Mesodermal cell (in vitro differentiated cells): ENCODE measurements at regions not wholly inside any gene's neighbourhood (a gene's known extent, or its start where the extent isn't known, plus 50 kb on each side); places are given as distances from the start of the nearest gene placed in this dataset.
"Not testable (repeated sequence)": the region's sequence is repeated elsewhere in the genome, so short reads cannot be mapped to it uniquely, and the experiment has no call there.

ENCODE experiments used
- H3K27ac ChIP-seq: 2 replicates; pipeline ENCODE4 v1.7.0; 2013; ENCODE audit warnings: mild to moderate bottlenecking, low read depth, low read length, moderate library complexity; ENCODE audit not compliant: severe bottlenecking
- H3K36me3 ChIP-seq: 2 replicates; pipeline ENCODE4 v1.7.1; 2013; ENCODE audit warnings: mild to moderate bottlenecking, low read length, moderate library complexity; ENCODE audit not compliant: control insufficient read depth, insufficient read depth
- H3K4me1 ChIP-seq: one replicate; pipeline ENCODE4 v1.7.1; 2013; ENCODE audit warnings: mild to moderate bottlenecking, low read length; ENCODE audit not compliant: insufficient read depth, control insufficient read depth, poor library complexity, severe bottlenecking
- H3K4me3 ChIP-seq: 2 replicates; pipeline ENCODE4 v1.7.0; 2013; ENCODE audit warnings: low read length, control low read depth, mild to moderate bottlenecking; ENCODE audit not compliant: insufficient read depth, poor library complexity, severe bottlenecking; ENCODE audit errors: extremely low read depth
- H3K9me3 ChIP-seq: 2 replicates; pipeline ENCODE4 v1.7.1; 2013; ENCODE audit warnings: mild to moderate bottlenecking, low read length, moderate library complexity; ENCODE audit not compliant: control insufficient read depth
- WGBS, 2 experiments: methylation state at CpG; one replicate each; pipeline ENCODE4 v1.1.5; 2013; ENCODE audit warnings: missing lambda C conversion rate in 2 of 2; ENCODE audit not compliant: insufficient coverage in 2 of 2; 5-methylcytosine and 5-hydroxymethylcytosine counted together

- no peaks in the 10 kb centered on the region for H3K36me3 ChIP-seq
- peaks cover 19% of the 10 kb centered on the region for H3K4me1 ChIP-seq
- H3K9me3 ChIP-seq = no peaks in the 10 kb centered on the region
- peak overlapping the region; percentile 75 for H3K27ac ChIP-seq
- H3K4me3 ChIP-seq = no peak overlapping the region
These were observed 556.5 kb downstream of the INSC start for GRCh38 chr11:15671216-15671615.

GRCh38 chr11:15672825-15673224, 558.1 kb downstream of the INSC start:
- Histone ChIP-seq H3K36me3 (no peaks in the 10 kb centered on the region), H3K9me3 (no peaks in the 10 kb centered on the region), H3K27ac (no peak overlapping the region), H3K4me3 (no peak overlapping the region), H3K4me1 (peaks cover 19% of the 10 kb centered on the region)
- WGBS, 2 experiments = 88% methylated on average over 3 of the region's 3 CpGs; no CpG with 5 or more reads in 1 of the 2 experiments

GRCh38 chr11:15673408-15673831, 558.7 kb downstream of the INSC start:
- no peak overlapping the region for H3K4me3 ChIP-seq
- H3K9me3 ChIP-seq = no peaks in the 10 kb centered on the region
- H3K4me1 ChIP-seq = peaks cover 19% of the 10 kb centered on the region
- H3K27ac ChIP-seq = no peak overlapping the region
- H3K36me3 ChIP-seq = no peaks in the 10 kb centered on the region

- Histone ChIP-seq H3K36me3 (no peaks in the 10 kb centered on the region), H3K27ac (no peak overlapping the region), H3K9me3 (peaks cover 3% of the 10 kb centered on the region), H3K4me1 (peaks cover 18% of the 10 kb centered on the region), H3K4me3 (no peak overlapping the region)
- no CpG with 5 or more reads among the region's 1 CpG for WGBS, 2 experiments
These were observed 560.0 kb downstream of the INSC start for GRCh38 chr11:15674756-15675155.

- WGBS, 2 experiments = no CpG with 5 or more reads among the region's 1 CpG
- Histone ChIP-seq H3K9me3 (peaks cover 3% of the 10 kb centered on the region), H3K27ac (no peak overlapping the region), H3K36me3 (no peaks in the 10 kb centered on the region), H3K4me3 (no peak overlapping the region), H3K4me1 (peaks cover 9% of the 10 kb centered on the region)
These were observed 561.0 kb downstream of the INSC start for GRCh38 chr11:15675683-15676082.

- Histone ChIP-seq H3K4me1 (no peaks in the 10 kb centered on the region), H3K36me3 (no peaks in the 10 kb centered on the region), H3K27ac (no peak overlapping the region), H3K9me3 (peaks cover 3% of the 10 kb centered on the region), H3K4me3 (no peak overlapping the region)
- no CpG with 5 or more reads among the region's 1 CpG for WGBS, 2 experiments
These were observed 562.5 kb downstream of the INSC start for GRCh38 chr11:15677181-15677580.

GRCh38 chr11:15683528-15683927, 568.8 kb downstream of the INSC start:
- Histone ChIP-seq H3K36me3 (no peaks in the 10 kb centered on the region), H3K4me3 (no peak overlapping the region), H3K9me3 (peaks cover 2% of the 10 kb centered on the region), H3K27ac (no peak overlapping the region), H3K4me1 (peaks cover 2% of the 10 kb centered on the region)

GRCh38 chr11:15685306-15685705, 570.6 kb downstream of the INSC start:
- H3K4me3 ChIP-seq = no peak overlapping the region
- 43 to 70% methylated on average over 2 to 3 of the region's 3 CpGs for WGBS, 2 experiments
- peaks cover 5% of the 10 kb centered on the region for H3K4me1 ChIP-seq
- no peaks in the 10 kb centered on the region for H3K9me3 ChIP-seq
- H3K27ac ChIP-seq = no peak overlapping the region
- no peaks in the 10 kb centered on the region for H3K36me3 ChIP-seq

- H3K4me3 ChIP-seq, H3K4me1 ChIP-seq, H3K27ac ChIP-seq, H3K36me3 ChIP-seq, H3K9me3 ChIP-seq: not testable (repeated sequence)
- 92 to 97% methylated on average over 5 of the region's 16 CpGs for WGBS, 2 experiments
These were observed 571.5 kb downstream of the INSC start for GRCh38 chr11:15686259-15686658.

GRCh38 chr11:15687342-15687741, 572.6 kb downstream of the INSC start:
- no peak overlapping the region for H3K27ac ChIP-seq

GRCh38 chr11:15688351-15688792, 573.6 kb downstream of the INSC start:
- Histone ChIP-seq H3K36me3 (no peaks in the 10 kb centered on the region), H3K9me3 (peaks cover 7% of the 10 kb centered on the region), H3K27ac (peak overlapping the region; percentile 10), H3K4me1 (peaks cover 12% of the 10 kb centered on the region), H3K4me3 (no peak overlapping the region)
- WGBS, 2 experiments = 67 to 69% methylated on average over 2 of the region's 4 CpGs

More at GRCh38 chr11:15687342-15687741, 572.6 kb downstream of the INSC start:
- Histone ChIP-seq H3K36me3 (no peaks in the 10 kb centered on the region), H3K9me3 (peaks cover 7% of the 10 kb centered on the region), H3K4me1 (peaks cover 5% of the 10 kb centered on the region), H3K4me3 (no peak overlapping the region)
- WGBS, 2 experiments = 86 to 100% methylated on average over 1 of the region's 2 CpGs

- Histone ChIP-seq H3K27ac (no peak overlapping the region), H3K4me1 (peaks cover 12% of the 10 kb centered on the region), H3K36me3 (no peaks in the 10 kb centered on the region), H3K4me3 (no peak overlapping the region), H3K9me3 (peaks cover 7% of the 10 kb centered on the region)
- WGBS, 2 experiments = 20% methylated on average over 1 of the region's 3 CpGs; no CpG with 5 or more reads in 1 of the 2 experiments
These were observed 575.6 kb downstream of the INSC start for GRCh38 chr11:15690320-15690719.
